Liver (tissue), 8 donors: ENCODE measurements at regions not wholly inside any gene's neighbourhood (a gene's known extent, or its start where the extent isn't known, plus 50 kb on each side); places are given as distances from the start of the nearest gene placed in this dataset.

Source experiments
- DNase-seq: peaks from one replicate; pipeline ENCODE4 v3.0.0-alpha.2; 2017; ENCODE audit warnings: low spot score
- H3K27ac ChIP-seq, 2 donors: one replicate each; pipeline ENCODE4 v1.7.0; 2013; ENCODE audit warnings: inconsistent platforms in 2 of 2, low read length in 2 of 2, control low read depth in 1 of 2, low read depth in 1 of 2, mild to moderate bottlenecking in 1 of 2
- H3K27me3 ChIP-seq, 4 donors: one replicate each; pipeline versions ENCODE4 v1.6.1 to v1.7.0; 2013; ENCODE audit warnings: low read length in 3 of 4, inconsistent platforms in 1 of 4, mild to moderate bottlenecking in 1 of 4, moderate library complexity in 1 of 4; ENCODE audit not compliant: control insufficient read depth in 4 of 4, insufficient read depth in 4 of 4
- H3K36me3 ChIP-seq, 4 donors: one replicate each; pipeline versions ENCODE4 v1.6.1 to v1.7.0; 2013; ENCODE audit warnings: low read length in 3 of 4, mild to moderate bottlenecking in 3 of 4, low read depth in 1 of 4, moderate library complexity in 1 of 4; ENCODE audit not compliant: control insufficient read depth in 4 of 4, insufficient read depth in 3 of 4
- H3K4me1 ChIP-seq, 4 donors: one replicate each; pipeline versions ENCODE4 v1.6.1 to v1.7.0; 2013; ENCODE audit warnings: low read length in 3 of 4, mild to moderate bottlenecking in 3 of 4, moderate library complexity in 1 of 4; ENCODE audit not compliant: control insufficient read depth in 4 of 4, insufficient read depth in 4 of 4
- H3K4me3 ChIP-seq, 3 donors: one replicate each; pipeline versions ENCODE4 v1.6.1 to v1.7.0; 2013; ENCODE audit warnings: low read length in 3 of 3, control low read depth in 1 of 3, low read depth in 1 of 3, mild to moderate bottlenecking in 1 of 3
- H3K9ac ChIP-seq, 2 donors: one replicate each; pipeline ENCODE4 v1.7.0; 2013; ENCODE audit warnings: low read length in 2 of 2, mild to moderate bottlenecking in 2 of 2, moderate library complexity in 2 of 2, control low read depth in 1 of 2, low read depth in 1 of 2
- H3K9me3 ChIP-seq, 4 donors: one replicate each; pipeline versions ENCODE4 v1.6.1 to v1.7.0; 2013; ENCODE audit warnings: low read length in 3 of 4; ENCODE audit not compliant: control insufficient read depth in 4 of 4
- EGR1 ChIP-seq, 2 donors: IDR thresholded peaks; 2 replicates each; pipeline ENCODE4 v1.6.1; 2016 to 2018; ENCODE audit warnings: antibody characterized with exemption in 2 of 2, low read depth in 2 of 2
- FOXA1 ChIP-seq: IDR thresholded peaks from 2 replicates; pipeline ENCODE4 v1.6.1; 2016; ENCODE audit warnings: antibody characterized with exemption
- GABPA ChIP-seq, 2 donors: IDR thresholded peaks in 1 of 2; conservative IDR thresholded peaks in 1 of 2; 2 replicates each; pipeline ENCODE4 v1.6.1; 2016; ENCODE audit warnings: antibody characterized with exemption in 2 of 2, mild to moderate bottlenecking in 1 of 2, moderate library complexity in 1 of 2
- HNF4A ChIP-seq, 2 donors: conservative IDR thresholded peaks; 2 replicates each; pipeline ENCODE4 v1.6.1; 2016; ENCODE audit warnings: antibody characterized with exemption in 2 of 2, mild to moderate bottlenecking in 2 of 2
- HNF4G ChIP-seq: IDR thresholded peaks from 2 replicates; pipeline ENCODE4 v1.6.1; 2016; ENCODE audit warnings: antibody characterized with exemption
- JUND ChIP-seq, 2 donors: IDR thresholded peaks; 2 replicates each; pipeline ENCODE4 v1.6.1; 2016; ENCODE audit warnings: antibody characterized with exemption in 2 of 2
- MAX ChIP-seq: IDR thresholded peaks from 2 replicates; pipeline ENCODE4 v1.6.1; 2016; ENCODE audit warnings: antibody characterized with exemption
- NR2F2 ChIP-seq: IDR thresholded peaks from 2 replicates; pipeline ENCODE4 v1.6.1; 2016; ENCODE audit warnings: antibody characterized with exemption
- RAD21 ChIP-seq, 2 donors: IDR thresholded peaks; 2 replicates each; pipeline ENCODE4 v1.6.1; 2016; ENCODE audit warnings: antibody characterized with exemption in 2 of 2, mild to moderate bottlenecking in 2 of 2
- REST ChIP-seq: IDR thresholded peaks from 2 replicates; pipeline ENCODE4 v1.6.1; 2016; ENCODE audit warnings: antibody characterized with exemption, mild to moderate bottlenecking
- RXRA ChIP-seq, 2 donors: IDR thresholded peaks; 2 replicates each; pipeline ENCODE4 v1.6.1; 2017 to 2018; ENCODE audit warnings: antibody characterized with exemption in 2 of 2, mild to moderate bottlenecking in 1 of 2
- SP1 ChIP-seq: IDR thresholded peaks from 2 replicates; pipeline ENCODE4 v1.6.1; 2018; ENCODE audit warnings: antibody characterized with exemption, mild to moderate bottlenecking
- TAF1 ChIP-seq: conservative IDR thresholded peaks from 2 replicates; pipeline ENCODE4 v1.6.1; 2016; ENCODE audit warnings: antibody characterized with exemption, mild to moderate bottlenecking
- YY1 ChIP-seq: IDR thresholded peaks from 2 replicates; pipeline ENCODE4 v1.6.1; 2016; ENCODE audit warnings: antibody characterized with exemption, mild to moderate bottlenecking
- WGBS: extraction: QIAGEN DNeasy Blood & Tissue Kit; methylation state at CpG from one replicate; pipeline ENCODE4 v1.1.7; 2013; 5-methylcytosine and 5-hydroxymethylcytosine counted together
- TF ChIP-seq, protein P1 (sequence below): fragments of 150-350 bp; IDR thresholded peaks from 2 replicates; pipeline ENCODE4 v1.5.1; 2017; ENCODE audit warnings: improper control_type of control experiment, low read depth, low read length; ENCODE audit not compliant: missing input control
- TF ChIP-seq, protein P2 (sequence below): IDR thresholded peaks from 2 replicates; pipeline ENCODE4 v1.6.1; 2016; ENCODE audit warnings: antibody characterized with exemption
- donor health status: healthy.
- donor health status: healthy.
- donor health status: healthy.
- donor health status: healthy.
- donor health status: healthy.

GRCh38 chr1:239952348-239953308 is 139.1 kb upstream of the FMN2 start:
- WGBS: 65% methylated on average over 10 of the region's 10 CpGs
- peak in 1 of 2 donors; percentile 43 for TF ChIP-seq RAD21 (IDR thresholded peaks at IDR 0.05)
- TF ChIP-seq, protein P1, sequence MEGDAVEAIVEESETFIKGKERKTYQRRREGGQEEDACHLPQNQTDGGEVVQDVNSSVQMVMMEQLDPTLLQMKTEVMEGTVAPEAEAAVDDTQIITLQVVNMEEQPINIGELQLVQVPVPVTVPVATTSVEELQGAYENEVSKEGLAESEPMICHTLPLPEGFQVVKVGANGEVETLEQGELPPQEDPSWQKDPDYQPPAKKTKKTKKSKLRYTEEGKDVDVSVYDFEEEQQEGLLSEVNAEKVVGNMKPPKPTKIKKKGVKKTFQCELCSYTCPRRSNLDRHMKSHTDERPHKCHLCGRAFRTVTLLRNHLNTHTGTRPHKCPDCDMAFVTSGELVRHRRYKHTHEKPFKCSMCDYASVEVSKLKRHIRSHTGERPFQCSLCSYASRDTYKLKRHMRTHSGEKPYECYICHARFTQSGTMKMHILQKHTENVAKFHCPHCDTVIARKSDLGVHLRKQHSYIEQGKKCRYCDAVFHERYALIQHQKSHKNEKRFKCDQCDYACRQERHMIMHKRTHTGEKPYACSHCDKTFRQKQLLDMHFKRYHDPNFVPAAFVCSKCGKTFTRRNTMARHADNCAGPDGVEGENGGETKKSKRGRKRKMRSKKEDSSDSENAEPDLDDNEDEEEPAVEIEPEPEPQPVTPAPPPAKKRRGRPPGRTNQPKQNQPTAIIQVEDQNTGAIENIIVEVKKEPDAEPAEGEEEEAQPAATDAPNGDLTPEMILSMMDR: peak; percentile 59
- no peak for TF ChIP-seq RXRA (IDR thresholded peaks at IDR 0.05)
- H3K9me3 ChIP-seq: no peaks in the 10 kb centered on the region
- peak; percentile 48 for DNase-seq
- no peak overlapping the region for H3K9ac ChIP-seq
- H3K27me3 ChIP-seq: no peaks in the 10 kb centered on the region
- H3K4me1 ChIP-seq: peaks cover 0 to 3% (median 1%) of the 10 kb centered on the region in 4 donors
- H3K27ac ChIP-seq: no peak overlapping the region
- no peak overlapping the region for H3K4me3 ChIP-seq
- H3K36me3 ChIP-seq: no peaks in the 10 kb centered on the region

DNA sequence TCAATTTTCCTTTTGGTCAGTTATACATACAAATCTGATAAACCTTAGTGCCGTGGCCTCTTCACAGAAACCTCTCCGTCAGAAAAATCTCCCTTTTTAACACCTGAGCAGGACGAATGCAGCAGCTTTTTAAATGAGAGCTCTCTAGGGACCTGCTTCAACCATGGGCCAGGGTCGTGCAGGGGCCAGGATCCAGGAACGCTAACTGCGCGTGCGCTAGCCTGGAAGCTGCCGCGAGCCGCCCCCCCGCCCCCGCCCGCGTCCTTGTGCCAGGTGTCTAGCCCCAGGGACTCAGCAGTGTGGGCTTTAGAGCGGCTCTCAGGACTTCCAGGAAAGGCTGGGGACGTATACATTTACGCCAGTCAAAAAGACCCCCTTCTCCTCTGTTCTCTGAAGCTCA is 136.8 kb upstream of the FMN2 start:
- H3K4me3 ChIP-seq: no peak overlapping the region
- TF ChIP-seq HNF4G: no peak
- no peak overlapping the region for H3K27ac ChIP-seq
- no peaks in the 10 kb centered on the region for H3K36me3 ChIP-seq
- no peak for DNase-seq
- H3K9me3 ChIP-seq: no peaks in the 10 kb centered on the region
- WGBS: 71% methylated on average over 18 of the region's 18 CpGs
- peaks cover 0 to 2% (median 0%) of the 10 kb centered on the region in 4 donors for H3K27me3 ChIP-seq
- H3K9ac ChIP-seq: no peak overlapping the region
- peaks cover 0 to 3% (median 1%) of the 10 kb centered on the region in 4 donors for H3K4me1 ChIP-seq

DNA sequence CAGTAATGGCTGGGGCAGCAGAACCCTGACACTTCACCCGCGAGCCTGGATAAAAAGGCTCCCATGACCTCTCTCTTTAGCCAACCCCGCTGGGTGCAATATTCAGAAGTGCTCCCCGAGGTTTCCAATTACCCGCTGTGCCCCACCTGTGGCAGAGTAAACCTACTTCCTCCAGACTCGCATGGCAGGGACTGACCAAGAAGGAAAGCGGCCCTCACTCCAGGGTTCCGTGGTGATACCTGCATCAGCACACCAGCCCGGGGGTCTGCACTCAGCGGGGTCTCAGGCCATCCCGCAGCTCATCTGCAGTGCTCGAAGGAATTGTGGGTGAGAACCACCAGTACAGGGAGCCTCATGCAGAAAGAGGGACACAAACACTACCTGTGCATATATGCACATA is 136.3 kb upstream of the FMN2 start:
- no peak overlapping the region for H3K9ac ChIP-seq
- no peak for DNase-seq
- peaks cover 0 to 3% (median 1%) of the 10 kb centered on the region in 4 donors for H3K4me1 ChIP-seq
- no peak overlapping the region for H3K27ac ChIP-seq
- H3K36me3 ChIP-seq: no peaks in the 10 kb centered on the region
- no peaks in the 10 kb centered on the region for H3K9me3 ChIP-seq
- TF ChIP-seq, protein P2, sequence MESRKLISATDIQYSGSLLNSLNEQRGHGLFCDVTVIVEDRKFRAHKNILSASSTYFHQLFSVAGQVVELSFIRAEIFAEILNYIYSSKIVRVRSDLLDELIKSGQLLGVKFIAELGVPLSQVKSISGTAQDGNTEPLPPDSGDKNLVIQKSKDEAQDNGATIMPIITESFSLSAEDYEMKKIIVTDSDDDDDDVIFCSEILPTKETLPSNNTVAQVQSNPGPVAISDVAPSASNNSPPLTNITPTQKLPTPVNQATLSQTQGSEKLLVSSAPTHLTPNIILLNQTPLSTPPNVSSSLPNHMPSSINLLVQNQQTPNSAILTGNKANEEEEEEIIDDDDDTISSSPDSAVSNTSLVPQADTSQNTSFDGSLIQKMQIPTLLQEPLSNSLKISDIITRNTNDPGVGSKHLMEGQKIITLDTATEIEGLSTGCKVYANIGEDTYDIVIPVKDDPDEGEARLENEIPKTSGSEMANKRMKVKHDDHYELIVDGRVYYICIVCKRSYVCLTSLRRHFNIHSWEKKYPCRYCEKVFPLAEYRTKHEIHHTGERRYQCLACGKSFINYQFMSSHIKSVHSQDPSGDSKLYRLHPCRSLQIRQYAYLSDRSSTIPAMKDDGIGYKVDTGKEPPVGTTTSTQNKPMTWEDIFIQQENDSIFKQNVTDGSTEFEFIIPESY: no peak
- TF ChIP-seq HNF4A (conservative IDR thresholded peaks at IDR 0.05) (no peak), NR2F2 (no peak), EGR1 (IDR thresholded peaks at IDR 0.05; ENCODE audit: low read depth in 2 of 2) (no peak), GABPA (IDR thresholded peaks at IDR 0.05 in 1 of 2, conservative IDR thresholded peaks at IDR 0.05 in 1 of 2) (no peak), SP1 (no peak), REST (no peak), RXRA (IDR thresholded peaks at IDR 0.05) (no peak), JUND (IDR thresholded peaks at IDR 0.05) (no peak), MAX (no peak), HNF4G (no peak), TAF1 (no peak), YY1 (no peak), RAD21 (IDR thresholded peaks at IDR 0.05) (no peak), FOXA1 (no peak)
- TF ChIP-seq, protein P1: no peak
- WGBS: 82% methylated on average over 12 of the region's 12 CpGs
- H3K4me3 ChIP-seq: no peak overlapping the region
- H3K27me3 ChIP-seq: peaks cover 0 to 2% (median 0%) of the 10 kb centered on the region in 4 donors
